ENCODE measurements at regions not wholly inside any gene's neighbourhood (a gene's known extent, or its start where the extent isn't known, plus 50 kb on each side); places are given as distances from the start of the nearest gene placed in this dataset.

GRCh38 chr9:126114409-126114760 lies 212.2 kb upstream of the MVB12B start:
- Histone ChIP-seq H3K4me3 (ENCODE audit: low read depth, low read length, poor library complexity, severe bottlenecking) (no peak overlapping the region), H3K27me3 (replicated peaks; ENCODE audit: insufficient read depth, low read depth, low read length, poor library complexity) (peaks cover 68% of the 10 kb centered on the region), H3K4me1 (ENCODE audit: insufficient read depth, low read length, poor library complexity, severe bottlenecking) (no peaks in the 10 kb centered on the region), H3K27ac (ENCODE audit: low read depth, low read length, poor library complexity, severe bottlenecking) (no peak overlapping the region), H3K36me3 (ENCODE audit: insufficient read depth, low read length, poor library complexity, severe bottlenecking) (no peaks in the 10 kb centered on the region), H3K9me3 (ENCODE audit: low read depth, low read length, poor library complexity, severe bottlenecking) (no peaks in the 10 kb centered on the region)
- no peak for DNase-seq (ENCODE audit: low spot score)
- ChIA-PET POLR2A (ENCODE audit: low non-redundant PET) (no interaction called here), CTCF (no interaction called here)
- no peak for TF ChIP-seq EZH2 (IDR thresholded peaks at IDR 0.05; ENCODE audit: borderline replicate concordance, low read depth, low read length, poor library complexity, severe bottlenecking)
- no peak for TF ChIP-seq CTCF (conservative IDR thresholded peaks at IDR 0.05; ENCODE audit: low read depth, low read length)
- intact Hi-C loops (cut with micrococcal nuclease; ENCODE audit: unreplicated experiment) = no loop called here
- no TSS peak for BruUV-seq (replicated peaks)

- peaks cover 71% of the 10 kb centered on the region for H3K27me3 ChIP-seq (replicated peaks; ENCODE audit: insufficient read depth, low read depth, low read length, poor library complexity)
- no peak overlapping the region for H3K4me3 ChIP-seq (ENCODE audit: low read depth, low read length, poor library complexity, severe bottlenecking)
- no peaks in the 10 kb centered on the region for H3K9me3 ChIP-seq (ENCODE audit: low read depth, low read length, poor library complexity, severe bottlenecking)
- no peak for TF ChIP-seq EZH2 (IDR thresholded peaks at IDR 0.05; ENCODE audit: borderline replicate concordance, low read depth, low read length, poor library complexity, severe bottlenecking)
- no peak for TF ChIP-seq CTCF (conservative IDR thresholded peaks at IDR 0.05; ENCODE audit: low read depth, low read length)
- H3K27ac ChIP-seq (ENCODE audit: low read depth, low read length, poor library complexity, severe bottlenecking) = no peak overlapping the region
- H3K4me1 ChIP-seq (ENCODE audit: insufficient read depth, low read length, poor library complexity, severe bottlenecking) = no peaks in the 10 kb centered on the region
- H3K36me3 ChIP-seq (ENCODE audit: insufficient read depth, low read length, poor library complexity, severe bottlenecking) = no peaks in the 10 kb centered on the region
- intact Hi-C loops (cut with micrococcal nuclease; ENCODE audit: unreplicated experiment) = no loop called here
- ChIA-PET CTCF (no interaction called here), POLR2A (ENCODE audit: low non-redundant PET) (no interaction called here)
- no TSS peak for BruUV-seq (replicated peaks)
- DNase-seq (ENCODE audit: low spot score) = no peak
These were observed 211.7 kb upstream of the MVB12B start for GRCh38 chr9:126114850-126115460.

- intact Hi-C loops (cut with micrococcal nuclease; ENCODE audit: unreplicated experiment) = no loop called here
- peaks cover 87% of the 10 kb centered on the region for H3K27me3 ChIP-seq (replicated peaks; ENCODE audit: insufficient read depth, low read depth, low read length, poor library complexity)
- DNase-seq (ENCODE audit: low spot score) = no peak
- no peak overlapping the region for H3K27ac ChIP-seq (ENCODE audit: low read depth, low read length, poor library complexity, severe bottlenecking)
- ChIA-PET CTCF (no interaction called here), POLR2A (ENCODE audit: low non-redundant PET) (no interaction called here)
- no peaks in the 10 kb centered on the region for H3K9me3 ChIP-seq (ENCODE audit: low read depth, low read length, poor library complexity, severe bottlenecking)
- no TSS peak for BruUV-seq (replicated peaks)
- no peaks in the 10 kb centered on the region for H3K4me1 ChIP-seq (ENCODE audit: insufficient read depth, low read length, poor library complexity, severe bottlenecking)
- H3K4me3 ChIP-seq (ENCODE audit: low read depth, low read length, poor library complexity, severe bottlenecking) = no peak overlapping the region
- no peak for TF ChIP-seq EZH2 (IDR thresholded peaks at IDR 0.05; ENCODE audit: borderline replicate concordance, low read depth, low read length, poor library complexity, severe bottlenecking)
- TF ChIP-seq CTCF (conservative IDR thresholded peaks at IDR 0.05; ENCODE audit: low read depth, low read length) = no peak
- no peaks in the 10 kb centered on the region for H3K36me3 ChIP-seq (ENCODE audit: insufficient read depth, low read length, poor library complexity, severe bottlenecking)
These were observed 210.1 kb upstream of the MVB12B start for GRCh38 chr9:126116351-126117157.
